HepG2 (cell line): ENCODE measurements at regions not wholly inside any gene's neighbourhood (a gene's known extent, or its start where the extent isn't known, plus 50 kb on each side); places are given as distances from the start of the nearest gene placed in this dataset.

Source experiments
- CHD2 ChIP-seq: IDR thresholded peaks from 2 replicates; pipeline ENCODE4 v1.6.1; 2011; ENCODE audit warnings: low read depth, low read length, improper control_type of control experiment
- EP300 ChIP-seq, 3 experiments: sonication (generic) in 1 of 3; formaldehyde crosslinking in 1 of 3; IDR thresholded peaks; 2 replicates each; pipeline versions ENCODE4 v1.5.1 to v1.6.1; 2011 to 2020; ENCODE audit warnings: low read depth in 2 of 3, low read length in 2 of 3, borderline replicate concordance in 1 of 3, improper control_type of control experiment in 1 of 3, mild to moderate bottlenecking in 1 of 3, missing genetic modification reagents in 1 of 3, moderate library complexity in 1 of 3
- HOMEZ ChIP-seq: IDR thresholded peaks from 2 replicates; pipeline ENCODE4 v1.6.1; 2016; ENCODE audit warnings: low read depth
- TERF1 ChIP-seq: sonication (generic); formaldehyde crosslinking; IDR thresholded peaks from 2 replicates; pipeline ENCODE4 v1.8.0; 2022; ENCODE audit warnings: mild to moderate bottlenecking, missing genetic modification reagents, moderate library complexity
- ZBTB33 ChIP-seq: sonication (generic); formaldehyde crosslinking; IDR thresholded peaks from 2 replicates; pipeline ENCODE4 v1.4.0; 2020; ENCODE audit warnings: missing genetic modification reagents
- ZNF256 ChIP-seq: sonication (generic); formaldehyde crosslinking; conservative IDR thresholded peaks from 2 replicates; pipeline ENCODE4 v1.4.0; 2020; ENCODE audit warnings: missing genetic modification reagents
- ZNF329 ChIP-seq: sonication (generic); formaldehyde crosslinking; IDR thresholded peaks from 2 replicates; pipeline ENCODE4 v1.9.0; 2021; ENCODE audit warnings: low read depth, mild to moderate bottlenecking, missing genetic modification reagents

DNA sequence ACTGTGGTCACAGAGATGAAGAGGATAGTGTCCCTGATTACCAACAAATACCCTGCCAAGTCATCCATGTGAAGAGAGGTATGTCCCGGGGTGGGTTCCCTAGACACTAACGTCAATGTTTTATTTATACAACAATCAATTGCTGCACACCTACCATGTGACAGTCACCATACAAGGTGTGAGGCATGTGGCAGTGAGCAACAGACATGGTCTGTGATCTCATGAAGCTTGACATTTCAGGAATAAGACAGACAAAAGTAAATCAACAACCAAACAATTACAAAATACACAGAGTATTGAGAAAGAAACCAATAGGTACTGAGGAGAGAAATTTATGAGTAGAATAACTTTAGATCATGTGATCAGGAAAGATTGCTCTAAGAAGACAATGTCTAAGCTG, 268.6 kb downstream of the MRTFB start:
- TF ChIP-seq HOMEZ (CRISPR knock-in tag) (no peak), ZNF329 (CRISPR knock-in tag) (no peak), EP300 (IDR thresholded peaks at IDR 0.05; ENCODE audit: low read depth in 2 of 2, low read length in 2 of 2) (no peak), EP300 (CRISPR knock-in tag; IDR thresholded peaks at IDR 0.05; ENCODE audit: borderline replicate concordance) (no peak), CHD2 (no peak), ZNF256 (no peak), ZBTB33 (no peak), TERF1 (CRISPR knock-in tag) (no peak)
